ENCODE measurements at regions not wholly inside any gene's neighbourhood (a gene's known extent, or its start where the extent isn't known, plus 50 kb on each side); places are given as distances from the start of the nearest gene placed in this dataset.

DNA sequence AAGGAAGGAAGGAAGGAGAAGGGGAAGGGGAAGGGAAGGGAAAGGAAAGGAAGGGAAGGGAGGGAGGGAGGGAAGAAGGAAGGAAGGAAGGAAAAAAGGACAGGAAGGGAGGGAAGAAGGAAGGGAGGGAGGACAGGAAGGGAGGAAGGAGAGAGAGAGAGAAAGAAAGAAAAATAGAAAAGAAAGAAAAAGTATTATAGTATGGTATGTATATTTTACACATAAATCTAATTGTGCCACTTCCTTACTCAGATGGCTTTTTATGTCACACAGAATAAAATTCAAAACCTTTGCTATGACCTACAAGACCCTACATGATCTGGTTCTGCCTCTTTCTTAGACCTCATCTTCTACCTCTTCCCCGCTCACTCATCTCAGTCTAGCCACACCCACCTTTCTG lies 1016.9 kb upstream of the AUTS2 start:
- Histone ChIP-seq H3K27ac (no peak overlapping the region), H3K27me3 (no peaks in the 10 kb centered on the region), H3K4me1 (no peaks in the 10 kb centered on the region), H3K4me3 (no peak overlapping the region), H3K9me3 (peaks cover 0 to 6% (median 0%) of the 10 kb centered on the region in 3 donors), H3K36me3 (no peaks in the 10 kb centered on the region)
- DNase-seq, result no peak
- TF ChIP-seq, protein P1, sequence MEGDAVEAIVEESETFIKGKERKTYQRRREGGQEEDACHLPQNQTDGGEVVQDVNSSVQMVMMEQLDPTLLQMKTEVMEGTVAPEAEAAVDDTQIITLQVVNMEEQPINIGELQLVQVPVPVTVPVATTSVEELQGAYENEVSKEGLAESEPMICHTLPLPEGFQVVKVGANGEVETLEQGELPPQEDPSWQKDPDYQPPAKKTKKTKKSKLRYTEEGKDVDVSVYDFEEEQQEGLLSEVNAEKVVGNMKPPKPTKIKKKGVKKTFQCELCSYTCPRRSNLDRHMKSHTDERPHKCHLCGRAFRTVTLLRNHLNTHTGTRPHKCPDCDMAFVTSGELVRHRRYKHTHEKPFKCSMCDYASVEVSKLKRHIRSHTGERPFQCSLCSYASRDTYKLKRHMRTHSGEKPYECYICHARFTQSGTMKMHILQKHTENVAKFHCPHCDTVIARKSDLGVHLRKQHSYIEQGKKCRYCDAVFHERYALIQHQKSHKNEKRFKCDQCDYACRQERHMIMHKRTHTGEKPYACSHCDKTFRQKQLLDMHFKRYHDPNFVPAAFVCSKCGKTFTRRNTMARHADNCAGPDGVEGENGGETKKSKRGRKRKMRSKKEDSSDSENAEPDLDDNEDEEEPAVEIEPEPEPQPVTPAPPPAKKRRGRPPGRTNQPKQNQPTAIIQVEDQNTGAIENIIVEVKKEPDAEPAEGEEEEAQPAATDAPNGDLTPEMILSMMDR (IDR thresholded peaks at IDR 0.05), result no peak
- TF ChIP-seq POLR2A (IDR thresholded peaks at IDR 0.05), result no peak
- WGBS, 2 donors, result 77 to 82% methylated on average over 1 of the region's 1 CpG
- intact Hi-C loops (cut with DNase I), result no loop called here

DNA sequence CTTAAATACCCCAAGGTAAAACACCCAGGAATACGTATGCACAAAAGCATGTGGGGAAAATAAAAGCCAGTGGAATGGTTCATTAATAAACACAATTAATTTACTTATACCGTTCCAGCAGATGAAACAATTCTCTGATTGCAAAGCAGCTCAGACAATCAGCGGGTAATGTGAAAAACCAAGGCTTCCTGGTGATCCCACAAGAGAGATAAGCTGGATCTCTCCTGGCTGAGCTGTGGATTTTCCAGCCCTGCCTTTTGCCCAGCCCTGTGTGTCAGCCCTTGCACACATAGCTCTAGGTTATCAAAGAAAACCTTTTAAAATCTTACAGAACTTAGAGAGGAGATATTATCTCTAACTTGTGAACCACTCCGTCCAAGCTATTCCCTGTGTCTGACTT lies 1010.7 kb upstream of the AUTS2 start:
- no peak overlapping the region for H3K27ac ChIP-seq
- DNase-seq, result no peak
- H3K4me3 ChIP-seq, result no peak overlapping the region
- no peaks in the 10 kb centered on the region for H3K36me3 ChIP-seq
- H3K4me1 ChIP-seq, result no peaks in the 10 kb centered on the region
- intact Hi-C loops (cut with DNase I), result no loop called here
- H3K9me3 ChIP-seq, result peaks cover 0 to 6% (median 0%) of the 10 kb centered on the region in 3 donors
- no peaks in the 10 kb centered on the region for H3K27me3 ChIP-seq
- TF ChIP-seq POLR2A (IDR thresholded peaks at IDR 0.05), result no peak
- TF ChIP-seq, protein P1 (IDR thresholded peaks at IDR 0.05), result no peak
- 54 to 64% methylated on average over 4 of the region's 4 CpGs for WGBS, 2 donors

DNA sequence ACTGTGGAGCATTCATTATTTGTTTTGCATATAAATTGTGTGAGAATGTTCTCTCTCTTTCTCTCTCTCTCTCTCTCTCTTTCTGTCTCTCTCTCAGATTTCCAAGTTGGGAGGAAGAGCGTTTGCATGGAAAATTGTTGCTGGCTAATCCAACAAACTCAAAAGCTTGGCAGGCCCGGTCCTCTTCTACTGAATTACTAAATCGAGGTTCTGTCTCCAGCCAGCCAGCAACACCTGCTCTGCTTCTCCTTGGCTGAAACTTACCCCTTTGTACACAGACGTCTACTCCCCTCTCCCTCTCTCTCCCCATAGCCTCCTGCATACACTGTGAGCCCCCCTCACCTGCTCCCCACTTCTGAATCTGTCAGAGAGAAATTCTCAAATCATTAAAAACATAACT lies 996.4 kb upstream of the AUTS2 start:
- TF ChIP-seq POLR2A (IDR thresholded peaks at IDR 0.05), result no peak
- TF ChIP-seq, protein P1 (IDR thresholded peaks at IDR 0.05), result no peak
- no peaks in the 10 kb centered on the region for H3K4me1 ChIP-seq
- no peak overlapping the region for H3K4me3 ChIP-seq
- intact Hi-C loops (cut with DNase I), result no loop called here
- no peak for DNase-seq
- H3K9me3 ChIP-seq, result no peaks in the 10 kb centered on the region
- no peaks in the 10 kb centered on the region for H3K27me3 ChIP-seq
- H3K27ac ChIP-seq, result no peak overlapping the region
- H3K36me3 ChIP-seq, result no peaks in the 10 kb centered on the region
- WGBS, 2 donors, result 57 to 69% methylated on average over 4 of the region's 4 CpGs

DNA sequence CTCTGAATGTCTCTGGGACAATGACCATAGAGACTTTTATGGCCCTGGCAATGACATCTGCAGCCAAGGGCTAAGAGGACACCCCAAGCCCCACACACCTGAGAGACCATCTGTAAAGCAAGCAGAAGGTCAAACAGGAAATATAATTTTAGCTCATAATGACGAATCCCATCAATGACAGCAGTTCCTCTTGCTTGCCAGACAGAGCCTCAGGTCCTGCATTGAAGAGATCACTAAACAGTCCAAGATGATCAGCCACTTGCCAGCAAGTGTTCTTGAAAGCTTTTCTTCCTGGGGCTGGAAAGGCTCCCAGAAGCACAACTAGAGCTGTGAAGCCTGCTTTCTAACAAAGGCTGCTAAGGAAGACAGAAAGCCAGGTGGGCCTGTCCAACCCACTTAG lies 993.7 kb upstream of the AUTS2 start:
- Histone ChIP-seq H3K4me3 (no peak overlapping the region), H3K9me3 (peaks cover 0 to 18% (median 11%) of the 10 kb centered on the region in 3 donors), H3K27me3 (peaks cover 0 to 3% (median 0%) of the 10 kb centered on the region in 4 donors), H3K36me3 (no peaks in the 10 kb centered on the region), H3K4me1 (no peaks in the 10 kb centered on the region), H3K27ac (no peak overlapping the region)
- TF ChIP-seq, protein P1 (IDR thresholded peaks at IDR 0.05), result no peak
- TF ChIP-seq POLR2A (IDR thresholded peaks at IDR 0.05), result no peak
- 0 to 36% methylated on average over 1 of the region's 1 CpG for WGBS, 2 donors
- no peak for DNase-seq
- intact Hi-C loops (cut with DNase I), result no loop called here

DNA sequence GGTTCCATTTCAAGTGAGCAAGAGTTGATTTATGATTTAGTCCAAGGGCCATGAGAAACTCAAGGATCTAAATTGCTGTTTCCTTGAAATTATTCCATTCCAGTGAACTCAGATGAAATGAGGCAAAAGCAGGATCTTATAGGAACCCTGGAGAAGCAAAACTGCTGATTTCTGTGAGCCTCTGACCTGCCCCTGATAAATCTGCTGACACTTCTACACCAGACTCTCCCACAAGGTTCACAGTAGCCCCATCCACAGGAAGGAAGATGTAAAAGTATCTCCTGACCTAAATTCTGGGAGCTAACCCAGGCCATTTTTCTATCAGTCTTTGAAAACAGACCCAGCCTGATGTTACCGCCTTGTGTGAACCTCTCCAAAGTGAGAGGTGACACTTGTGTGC lies 987.6 kb upstream of the AUTS2 start:
- Histone ChIP-seq H3K4me1 (no peaks in the 10 kb centered on the region), H3K4me3 (no peak overlapping the region), H3K36me3 (no peaks in the 10 kb centered on the region), H3K27ac (no peak overlapping the region), H3K27me3 (peaks cover 0 to 3% (median 0%) of the 10 kb centered on the region in 4 donors), H3K9me3 (peaks cover 0 to 23% (median 11%) of the 10 kb centered on the region in 3 donors)
- no peak for DNase-seq
- intact Hi-C loops (cut with DNase I), result no loop called here
- 77 to 91% methylated on average over 1 of the region's 1 CpG for WGBS, 2 donors
- TF ChIP-seq, protein P1 (IDR thresholded peaks at IDR 0.05), result no peak
- TF ChIP-seq POLR2A (IDR thresholded peaks at IDR 0.05), result no peak
